ENCODE measurements at regions not wholly inside any gene's neighbourhood (a gene's known extent, or its start where the extent isn't known, plus 50 kb on each side); places are given as distances from the start of the nearest gene placed in this dataset.

DNA sequence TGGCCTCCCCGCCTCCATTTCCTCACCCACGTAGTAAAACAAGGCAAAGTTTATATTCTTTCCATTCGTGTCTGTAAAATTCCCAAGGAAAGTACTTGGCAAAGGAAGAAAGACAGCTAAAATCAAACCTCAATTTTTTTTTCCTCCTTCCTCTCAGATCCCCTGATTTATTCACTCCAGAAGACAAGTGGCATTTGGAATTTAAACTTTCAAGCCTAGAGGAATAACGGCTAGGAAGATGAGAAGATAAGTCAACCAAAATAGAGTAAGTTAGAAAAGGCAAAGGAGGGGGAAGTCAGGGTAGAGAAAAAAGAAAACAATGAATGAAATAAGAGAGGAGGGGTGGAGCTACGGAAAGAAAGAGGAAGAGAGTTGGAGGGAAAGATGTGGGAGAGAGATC, 198.9 kb upstream of the PIK3C3 start:
- ATAC-seq (no peak), DNase-seq (no peak)
- Histone ChIP-seq H3K4me3 (no peak overlapping the region), H3K36me3 (no peaks in the 10 kb centered on the region), H3K27me3 (ENCODE audit: low read depth) (no peaks in the 10 kb centered on the region), H3K27ac (no peak overlapping the region), H3K4me1 (no peaks in the 10 kb centered on the region), H3K9me3 (no peaks in the 10 kb centered on the region)
- intact Hi-C loops (cut with DNase I): no loop called here
- TF ChIP-seq, protein P1, sequence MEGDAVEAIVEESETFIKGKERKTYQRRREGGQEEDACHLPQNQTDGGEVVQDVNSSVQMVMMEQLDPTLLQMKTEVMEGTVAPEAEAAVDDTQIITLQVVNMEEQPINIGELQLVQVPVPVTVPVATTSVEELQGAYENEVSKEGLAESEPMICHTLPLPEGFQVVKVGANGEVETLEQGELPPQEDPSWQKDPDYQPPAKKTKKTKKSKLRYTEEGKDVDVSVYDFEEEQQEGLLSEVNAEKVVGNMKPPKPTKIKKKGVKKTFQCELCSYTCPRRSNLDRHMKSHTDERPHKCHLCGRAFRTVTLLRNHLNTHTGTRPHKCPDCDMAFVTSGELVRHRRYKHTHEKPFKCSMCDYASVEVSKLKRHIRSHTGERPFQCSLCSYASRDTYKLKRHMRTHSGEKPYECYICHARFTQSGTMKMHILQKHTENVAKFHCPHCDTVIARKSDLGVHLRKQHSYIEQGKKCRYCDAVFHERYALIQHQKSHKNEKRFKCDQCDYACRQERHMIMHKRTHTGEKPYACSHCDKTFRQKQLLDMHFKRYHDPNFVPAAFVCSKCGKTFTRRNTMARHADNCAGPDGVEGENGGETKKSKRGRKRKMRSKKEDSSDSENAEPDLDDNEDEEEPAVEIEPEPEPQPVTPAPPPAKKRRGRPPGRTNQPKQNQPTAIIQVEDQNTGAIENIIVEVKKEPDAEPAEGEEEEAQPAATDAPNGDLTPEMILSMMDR (IDR thresholded peaks at IDR 0.05): no peak

DNA sequence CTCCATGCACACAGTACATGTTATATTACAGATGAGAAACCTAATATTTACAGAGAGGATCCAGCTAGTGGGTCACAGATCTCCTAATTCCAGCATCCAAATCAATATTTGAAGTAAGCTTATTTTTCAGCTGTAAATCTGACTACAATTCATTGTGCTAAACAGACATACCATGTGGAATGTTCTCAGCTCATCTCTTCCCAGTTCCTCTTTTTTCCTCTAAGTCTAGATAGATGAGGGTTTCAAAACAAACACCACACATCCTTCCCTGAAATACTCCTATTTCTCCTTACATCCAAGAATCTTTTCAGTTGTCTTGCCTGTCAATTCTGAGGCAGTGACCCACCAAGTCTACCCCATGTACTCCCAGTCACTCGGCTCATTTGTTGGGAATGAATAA, 200.7 kb upstream of the PIK3C3 start:
- Histone ChIP-seq H3K9me3 (no peaks in the 10 kb centered on the region), H3K27me3 (ENCODE audit: low read depth) (no peaks in the 10 kb centered on the region), H3K36me3 (no peaks in the 10 kb centered on the region), H3K4me3 (no peak overlapping the region), H3K27ac (no peak overlapping the region), H3K4me1 (no peaks in the 10 kb centered on the region)
- TF ChIP-seq, protein P1 (IDR thresholded peaks at IDR 0.05): no peak
- intact Hi-C loops (cut with DNase I): no loop called here
- ATAC-seq: no peak
- no peak for DNase-seq

DNA sequence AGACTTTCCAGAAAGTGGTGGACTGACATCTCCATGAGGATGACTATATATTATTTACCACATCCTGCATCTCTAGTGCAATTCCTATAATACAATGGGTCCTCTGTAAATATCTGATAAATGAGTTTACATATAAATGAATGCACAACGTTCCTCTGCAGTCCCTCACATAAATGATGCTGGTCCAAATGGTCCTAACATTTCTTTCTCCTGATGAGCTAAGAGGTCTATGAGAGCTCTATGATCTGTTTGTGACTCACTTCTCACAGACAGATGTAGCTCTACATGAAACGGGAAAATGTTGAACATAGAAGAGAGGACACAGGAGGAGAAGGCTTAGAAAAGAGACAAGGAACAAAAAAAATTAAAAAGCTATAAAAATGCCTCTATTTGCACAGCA, 201.2 kb upstream of the PIK3C3 start:
- ATAC-seq: no peak
- Histone ChIP-seq H3K27me3 (ENCODE audit: low read depth) (no peaks in the 10 kb centered on the region), H3K27ac (no peak overlapping the region), H3K9me3 (no peaks in the 10 kb centered on the region), H3K4me1 (no peaks in the 10 kb centered on the region), H3K4me3 (no peak overlapping the region), H3K36me3 (no peaks in the 10 kb centered on the region)
- TF ChIP-seq, protein P1 (IDR thresholded peaks at IDR 0.05): no peak
- intact Hi-C loops (cut with DNase I): no loop called here
- no peak for DNase-seq

DNA sequence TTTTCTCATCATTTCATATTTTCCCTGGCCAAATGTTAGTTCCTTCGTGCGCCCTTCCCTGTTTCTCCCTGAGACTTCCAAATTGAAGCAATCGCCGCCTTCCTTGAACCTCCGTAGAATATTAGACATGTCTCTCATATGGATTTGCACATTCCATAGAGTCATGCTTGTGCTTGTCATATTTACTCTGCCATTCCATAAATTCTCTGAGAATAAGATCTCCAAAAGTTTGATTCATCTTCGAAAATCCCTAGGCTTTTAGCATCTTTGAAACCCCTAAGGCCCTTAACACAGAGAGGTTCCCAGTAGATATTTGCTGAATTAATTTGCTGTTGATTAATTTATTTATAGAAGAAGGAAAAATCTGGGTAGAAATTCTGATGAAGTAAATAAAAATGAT, 202.2 kb upstream of the PIK3C3 start:
- no peaks in the 10 kb centered on the region for H3K27me3 ChIP-seq (ENCODE audit: low read depth)
- no peaks in the 10 kb centered on the region for H3K36me3 ChIP-seq
- TF ChIP-seq, protein P1 (IDR thresholded peaks at IDR 0.05): no peak
- H3K4me3 ChIP-seq: no peak overlapping the region
- no peaks in the 10 kb centered on the region for H3K9me3 ChIP-seq
- DNase-seq (no peak), ATAC-seq (no peak)
- H3K4me1 ChIP-seq: no peaks in the 10 kb centered on the region
- H3K27ac ChIP-seq: no peak overlapping the region
- intact Hi-C loops (cut with DNase I): no loop called here

DNA sequence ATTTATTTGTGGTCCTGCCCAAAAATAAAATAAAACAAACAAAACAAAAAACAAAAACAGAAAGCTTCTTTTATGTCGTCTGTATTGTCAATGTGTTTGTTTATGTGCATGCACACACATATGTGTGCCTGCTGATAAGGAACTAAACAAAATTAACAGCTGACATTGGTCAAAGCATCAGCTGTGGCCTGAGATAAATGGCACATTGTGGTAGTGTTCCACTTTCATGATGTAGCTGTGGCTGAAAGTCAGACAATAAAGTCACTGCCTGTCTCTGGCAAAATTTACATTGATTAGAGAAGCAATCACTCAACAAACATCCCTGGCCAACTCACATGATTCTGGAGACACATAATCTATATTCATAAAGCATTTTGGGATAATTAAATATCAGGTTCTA, 203.4 kb upstream of the PIK3C3 start:
- ATAC-seq (no peak), DNase-seq (no peak)
- no peak overlapping the region for H3K27ac ChIP-seq
- TF ChIP-seq, protein P1 (IDR thresholded peaks at IDR 0.05): no peak
- no peaks in the 10 kb centered on the region for H3K9me3 ChIP-seq
- no peaks in the 10 kb centered on the region for H3K4me1 ChIP-seq
- no peaks in the 10 kb centered on the region for H3K27me3 ChIP-seq (ENCODE audit: low read depth)
- intact Hi-C loops (cut with DNase I): no loop called here
- H3K36me3 ChIP-seq: no peaks in the 10 kb centered on the region
- no peak overlapping the region for H3K4me3 ChIP-seq

DNA sequence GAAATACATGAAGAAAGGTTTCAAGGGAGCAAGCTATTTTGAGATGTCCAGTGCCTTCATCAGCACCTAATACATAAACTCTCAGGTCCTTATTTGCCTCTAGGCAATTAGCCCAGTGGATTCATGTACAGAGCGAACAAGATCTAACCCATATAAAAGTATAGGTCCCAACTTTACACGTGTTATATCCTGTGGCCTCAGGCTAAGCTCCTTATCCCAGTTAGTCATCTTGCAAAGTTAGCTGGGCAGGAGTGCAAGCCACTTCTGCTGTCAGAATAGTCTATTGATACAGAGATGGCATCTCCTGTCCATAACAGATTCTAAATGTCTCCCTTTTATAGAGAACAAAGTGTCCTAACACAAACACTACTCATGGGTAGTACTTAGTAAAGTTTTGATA, 203.9 kb upstream of the PIK3C3 start:
- DNase-seq (no peak), ATAC-seq (no peak)
- no peaks in the 10 kb centered on the region for H3K9me3 ChIP-seq
- H3K4me3 ChIP-seq: no peak overlapping the region
- no peaks in the 10 kb centered on the region for H3K4me1 ChIP-seq
- no peaks in the 10 kb centered on the region for H3K27me3 ChIP-seq (ENCODE audit: low read depth)
- intact Hi-C loops (cut with DNase I): no loop called here
- TF ChIP-seq, protein P1 (IDR thresholded peaks at IDR 0.05): no peak
- no peak overlapping the region for H3K27ac ChIP-seq
- H3K36me3 ChIP-seq: no peaks in the 10 kb centered on the region
